Medulla oblongata (tissue), 1 donor: ENCODE measurements at regions not wholly inside any gene's neighbourhood (a gene's known extent, or its start where the extent isn't known, plus 50 kb on each side); places are given as distances from the start of the nearest gene placed in this dataset.
"Not testable (repeated sequence)": the region's sequence is repeated elsewhere in the genome, so short reads cannot be mapped to it uniquely, and the experiment has no call there.

Source experiments
- DNase-seq: peaks from one replicate; pipeline ENCODE4 v3.0.0-alpha.2; 2015; ENCODE audit errors: extremely low spot score

DNA sequence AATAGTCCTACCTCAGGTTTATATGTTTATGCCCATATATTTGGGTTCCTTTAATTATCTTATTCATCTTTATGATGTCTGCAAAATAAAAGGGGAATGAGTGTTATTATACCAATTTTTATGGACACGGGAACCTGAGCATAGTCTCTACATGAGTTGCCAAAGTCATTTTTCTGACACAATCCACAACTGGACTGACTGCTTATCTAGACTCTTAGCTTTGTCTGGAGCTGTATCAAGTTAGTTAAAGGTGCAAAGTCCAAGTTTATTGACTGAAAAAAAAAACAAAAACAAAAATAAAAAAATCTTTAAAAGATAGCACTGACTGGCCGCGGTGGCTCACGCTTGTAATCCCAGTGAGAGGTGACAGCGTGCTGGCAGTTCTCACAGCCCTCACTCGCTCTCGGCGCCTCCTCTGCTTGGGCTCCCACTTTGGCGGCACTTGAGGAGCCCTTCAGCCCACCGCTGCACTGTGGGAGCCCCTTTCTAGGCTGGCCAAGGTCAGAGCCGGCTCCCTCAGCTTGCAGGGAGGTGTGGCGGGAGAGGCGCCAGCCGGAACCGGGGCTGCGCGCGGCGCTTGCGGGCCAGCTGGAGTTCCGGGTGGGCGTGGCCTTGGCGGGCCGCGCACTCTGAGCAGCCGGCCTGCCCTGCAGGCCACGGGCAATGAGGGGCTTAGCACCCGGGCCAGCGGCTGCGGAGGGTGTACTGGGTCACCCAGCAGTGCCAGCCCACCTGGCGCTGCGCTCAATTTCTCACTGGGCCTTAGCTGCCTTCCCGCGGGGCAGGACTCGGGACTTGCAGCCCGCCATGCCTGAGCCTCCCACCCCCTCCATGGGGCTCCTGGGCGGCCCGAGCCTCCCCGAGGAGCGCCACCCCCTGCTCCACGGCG, 116.6 kb upstream of the MBNL1 start:
- DNase-seq, result not testable (repeated sequence)

DNA sequence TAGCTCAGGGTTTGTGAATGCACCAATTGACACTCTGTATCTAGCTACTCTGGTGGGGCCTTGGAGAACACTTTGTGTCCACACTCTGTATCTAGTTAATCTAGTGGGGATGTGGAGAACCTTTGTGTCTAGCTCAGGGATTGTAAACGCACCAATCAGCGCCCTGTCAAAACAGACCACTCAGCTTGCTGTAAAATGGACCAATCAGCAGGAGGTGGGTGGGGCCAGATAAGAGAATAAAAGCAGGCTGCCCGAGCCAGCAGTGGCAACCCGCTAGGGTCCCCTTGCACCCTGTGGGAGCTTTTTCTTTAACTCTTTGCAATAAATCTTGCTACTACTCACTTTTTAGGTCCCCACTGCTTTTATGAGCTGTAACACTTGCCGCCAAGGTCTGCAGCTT, 115.6 kb upstream of the MBNL1 start:
- DNase-seq, result not testable (repeated sequence)

DNA sequence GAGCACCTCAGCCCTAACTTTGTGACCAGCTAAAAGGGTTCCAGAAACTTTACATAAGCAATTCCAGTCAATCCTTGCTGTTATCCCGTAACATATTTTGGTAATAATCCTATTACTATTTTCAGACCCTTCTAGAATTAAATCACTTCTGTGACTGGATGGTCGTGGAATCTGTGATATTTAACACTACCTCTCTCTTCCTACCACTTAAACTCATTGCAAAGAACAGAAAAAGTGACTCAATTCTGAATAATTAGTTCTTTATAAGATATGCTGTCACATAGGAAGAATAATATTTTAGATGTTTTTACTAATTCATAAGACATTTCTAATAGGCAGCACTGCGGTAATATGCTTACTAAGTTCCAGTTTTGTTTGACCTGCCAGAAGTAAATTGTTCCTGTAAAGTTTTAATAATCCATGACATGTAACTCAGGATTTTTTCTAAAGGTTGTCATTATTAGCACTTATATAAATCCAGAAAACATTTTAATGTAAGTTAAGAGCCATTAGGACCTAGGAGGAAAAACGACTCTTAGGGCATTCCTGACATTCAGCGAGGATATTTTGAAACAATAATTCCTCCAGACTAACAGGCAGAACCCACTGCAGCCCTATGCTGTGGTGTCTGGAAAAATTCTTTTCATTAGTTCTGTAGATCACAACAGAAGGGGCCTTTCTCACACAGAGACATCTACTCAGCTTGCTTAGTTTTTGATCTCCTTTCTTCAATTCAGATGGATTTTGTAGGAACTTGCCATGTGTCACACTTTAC, 113.3 kb upstream of the MBNL1 start:
- no peak for DNase-seq

DNA sequence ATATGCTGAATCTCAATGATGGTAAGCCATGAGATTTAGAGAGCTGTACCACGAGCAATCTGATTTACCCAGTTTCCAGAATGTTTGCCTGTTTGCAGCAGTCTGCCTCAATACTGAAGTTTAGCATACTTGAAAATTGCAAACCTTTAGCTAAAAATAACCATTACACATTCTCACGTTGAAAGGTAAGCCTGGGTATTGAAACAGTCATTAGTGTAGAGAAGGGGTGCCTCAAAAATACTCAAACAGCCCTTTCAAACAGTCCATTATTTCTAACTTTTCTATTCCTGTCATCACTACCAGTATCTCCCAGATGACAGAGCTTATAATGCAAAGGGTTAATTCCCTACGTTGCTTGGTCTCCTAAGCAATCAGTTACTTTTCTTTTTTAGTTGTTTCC, 111.8 kb upstream of the MBNL1 start:
- DNase-seq, result no peak

DNA sequence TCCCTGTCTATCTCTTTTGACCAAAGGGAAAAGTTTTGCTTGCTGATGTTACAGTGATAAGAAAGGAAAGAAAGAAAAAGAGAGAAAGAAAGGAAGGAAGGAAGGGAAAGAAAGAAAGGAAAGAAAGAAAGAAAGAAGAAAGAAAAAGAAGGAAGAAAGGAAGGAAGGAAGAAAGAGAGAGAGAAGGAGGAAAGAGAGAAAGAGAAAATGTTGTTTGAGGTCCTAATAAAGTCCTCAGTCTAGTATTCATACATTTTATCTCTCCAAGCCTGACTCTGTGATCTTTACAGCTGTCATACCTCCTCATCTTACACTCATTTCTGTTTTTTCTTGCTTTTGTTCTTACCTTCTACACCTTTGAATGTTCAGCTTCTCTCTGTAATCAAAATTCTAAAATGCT, 111.4 kb upstream of the MBNL1 start:
- no peak for DNase-seq

DNA sequence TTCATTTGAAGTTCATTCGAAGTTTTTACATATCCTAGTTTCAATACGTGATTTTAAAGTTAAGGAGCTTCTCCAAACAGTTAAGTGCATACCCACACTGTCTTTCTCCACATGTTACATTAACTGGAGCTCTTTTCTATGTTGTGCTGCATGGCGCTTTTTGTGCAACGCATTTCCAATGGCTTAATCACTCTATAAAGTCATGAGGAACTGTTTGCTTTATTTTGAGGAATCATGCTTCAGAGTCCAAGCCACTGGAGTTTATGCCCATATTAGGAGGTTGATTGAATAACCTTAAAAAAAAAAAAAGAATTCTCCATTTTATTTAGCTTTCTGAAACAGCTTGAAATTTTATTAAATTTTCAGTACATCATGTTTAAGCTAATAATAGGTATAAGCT, 109.4 kb upstream of the MBNL1 start:
- DNase-seq, result no peak

DNA sequence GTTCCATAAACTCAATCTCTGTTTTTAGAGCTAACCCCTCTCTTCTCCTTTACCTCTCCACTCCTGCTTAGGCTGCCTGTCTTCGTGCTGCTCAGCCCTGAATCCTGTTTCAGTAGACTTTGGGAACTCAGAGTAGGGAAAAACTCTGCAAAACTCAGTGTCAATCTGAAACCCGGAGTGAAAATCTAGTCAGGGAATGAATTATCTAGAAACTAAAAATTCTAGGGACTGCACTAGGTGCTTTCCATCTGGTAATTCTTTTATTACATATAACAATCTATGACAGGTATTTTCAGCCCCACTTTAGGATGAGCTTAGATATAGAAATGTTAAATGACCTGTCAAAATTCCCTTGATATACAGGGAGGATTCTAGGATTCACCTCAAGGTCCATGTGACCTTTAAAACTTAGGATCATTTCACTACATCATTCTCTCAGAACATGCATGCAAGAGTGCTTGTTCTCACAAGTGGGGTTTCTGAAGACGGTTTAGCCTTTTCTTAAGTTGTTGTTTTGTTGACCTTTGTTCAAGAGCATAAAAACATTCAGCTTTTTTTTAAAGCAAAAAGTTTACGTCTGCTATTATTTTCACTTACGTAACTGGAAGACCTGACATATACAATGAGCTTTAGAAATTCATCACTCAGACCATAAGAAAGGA, 108.2 kb upstream of the MBNL1 start:
- DNase-seq, result no peak

DNA sequence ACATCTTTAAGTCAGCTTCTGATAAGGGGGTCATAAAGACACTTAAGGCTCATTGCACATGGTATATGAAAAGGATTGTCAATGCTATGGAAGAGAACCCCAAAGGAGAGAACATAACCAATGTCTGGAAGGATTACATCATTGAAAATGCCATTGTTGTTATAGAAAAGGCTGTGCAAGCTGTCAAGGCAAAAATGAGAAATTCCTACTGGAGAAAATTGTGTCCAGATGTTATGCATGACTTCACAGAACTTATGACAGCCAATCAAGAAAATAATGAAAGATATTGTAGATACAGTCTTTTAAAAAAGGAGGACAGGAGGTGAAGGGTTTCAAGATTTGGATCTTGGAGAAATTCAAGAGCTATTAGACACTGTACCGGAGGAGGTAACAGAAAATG, 96.3 kb upstream of the MBNL1 start:
- no peak for DNase-seq

DNA sequence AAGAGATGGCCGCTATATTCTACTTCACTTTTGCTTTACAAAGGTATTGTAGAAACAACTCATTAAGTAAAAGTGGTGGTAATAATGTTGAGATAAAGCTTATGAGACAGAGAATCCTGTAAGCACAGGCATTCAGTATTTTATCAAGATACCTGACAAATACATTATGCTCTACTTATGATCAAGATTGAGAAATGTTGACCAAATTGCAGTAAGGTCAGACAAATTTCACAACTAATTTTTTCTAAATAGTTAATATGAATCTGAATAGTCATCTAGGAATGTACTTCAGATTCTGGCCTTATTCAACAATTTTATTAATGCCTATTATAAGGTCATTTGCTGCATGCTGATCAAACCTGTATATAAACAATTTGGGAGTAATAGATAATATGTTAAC, 95.1 kb upstream of the MBNL1 start:
- no peak for DNase-seq

DNA sequence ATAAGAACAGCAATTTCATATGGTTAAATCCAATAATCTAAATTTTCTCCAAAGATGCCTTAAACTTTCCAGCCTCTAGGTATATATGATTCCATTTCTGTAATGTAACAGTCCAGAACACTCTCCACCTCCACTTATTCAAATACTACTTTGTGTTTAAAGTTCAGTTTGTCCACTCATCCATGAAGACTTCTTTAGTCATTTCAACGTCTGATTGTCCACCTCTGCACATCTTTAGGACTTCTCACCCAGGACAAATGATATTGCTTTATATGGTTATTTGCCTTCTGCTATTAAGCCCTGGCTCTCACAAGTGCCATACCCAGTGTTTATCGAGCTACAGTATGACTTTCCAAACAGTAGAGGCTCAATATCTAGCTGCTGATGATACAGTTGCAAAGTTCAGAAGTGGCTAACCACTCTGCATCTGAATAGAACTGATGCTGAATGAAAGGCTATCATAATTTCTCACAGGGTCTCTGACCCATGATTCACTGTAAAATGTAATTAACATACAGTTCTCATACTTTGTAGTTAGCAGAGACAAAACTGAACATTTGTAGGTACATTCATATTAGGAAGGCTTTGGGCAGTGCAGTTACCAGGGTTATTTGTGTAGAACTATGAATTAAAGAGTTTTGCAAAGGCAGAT, 93.7 kb upstream of the MBNL1 start:
- no peak for DNase-seq

DNA sequence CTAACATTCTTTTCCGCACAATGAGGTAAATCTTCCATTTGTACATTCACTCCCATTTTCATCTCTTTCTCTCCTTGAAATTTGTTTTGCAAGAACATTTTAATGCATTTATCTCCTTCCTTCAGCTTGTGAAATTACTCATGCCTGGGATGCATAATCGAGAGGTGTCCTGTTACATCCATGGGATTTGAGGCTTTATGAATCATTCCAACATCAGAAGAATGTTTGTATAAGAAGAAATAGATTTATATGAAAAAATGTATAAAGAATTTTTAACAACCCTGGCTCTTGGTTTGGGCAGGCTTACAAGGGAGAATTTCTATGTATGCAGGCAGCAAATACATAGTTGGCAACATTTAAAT, 93.2 kb upstream of the MBNL1 start:
- DNase-seq, result no peak

DNA sequence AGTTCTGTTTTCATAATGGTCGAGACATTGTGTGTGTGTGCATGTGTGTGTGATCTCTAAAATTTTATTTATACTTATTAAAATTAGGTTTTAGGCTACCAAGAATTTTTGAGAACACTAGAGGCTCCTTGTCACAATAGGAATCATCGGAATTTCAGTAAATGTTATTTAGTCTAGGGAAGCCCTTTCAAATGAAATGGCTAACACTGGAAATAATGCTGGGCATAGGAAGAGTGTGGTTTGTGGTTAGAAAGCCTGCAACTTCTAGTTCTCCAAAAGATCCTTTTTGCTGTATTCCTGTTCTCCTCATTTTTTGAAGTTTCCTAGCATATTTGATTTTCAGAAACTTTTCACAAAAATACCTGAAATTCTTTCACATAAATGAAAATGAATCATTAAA, 92.5 kb upstream of the MBNL1 start:
- no peak for DNase-seq

DNA sequence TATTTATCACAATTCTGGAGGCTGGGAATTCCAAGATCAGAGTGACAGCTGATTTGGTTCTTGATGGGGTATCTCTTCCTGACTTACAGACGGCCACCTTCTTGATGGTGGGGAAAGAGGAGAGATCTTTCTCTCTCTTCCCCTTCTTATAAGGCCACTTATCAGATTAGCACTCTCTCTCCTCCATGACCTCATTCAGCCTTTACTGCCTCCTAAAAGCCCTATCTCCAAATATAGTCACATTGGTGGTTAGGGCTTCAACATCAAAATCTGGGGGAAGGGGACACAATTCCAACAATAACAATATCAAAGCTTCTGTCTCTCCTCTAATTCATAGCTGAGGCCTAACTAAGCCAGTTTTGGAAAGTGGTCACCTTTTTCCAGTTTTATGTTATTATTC, 91.7 kb upstream of the MBNL1 start:
- DNase-seq, result no peak

DNA sequence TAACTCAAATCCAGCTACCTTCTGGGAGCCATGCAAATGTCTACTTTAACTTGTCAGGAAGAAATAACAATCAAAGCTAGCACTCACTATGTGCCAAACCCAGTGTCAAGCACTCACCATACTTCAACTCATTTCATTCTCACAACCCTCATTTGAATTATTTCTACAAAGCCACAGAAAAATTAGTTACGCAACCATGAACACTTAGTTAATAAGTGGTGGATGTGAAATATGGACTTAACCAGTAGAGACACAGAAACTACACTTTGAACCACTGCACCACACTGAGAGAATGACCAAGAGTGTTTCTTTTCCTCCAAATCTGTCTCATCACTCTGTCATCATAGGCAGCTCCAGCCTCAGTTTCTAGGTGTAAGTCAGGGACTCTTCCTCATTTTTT, 91.0 kb upstream of the MBNL1 start:
- no peak for DNase-seq

DNA sequence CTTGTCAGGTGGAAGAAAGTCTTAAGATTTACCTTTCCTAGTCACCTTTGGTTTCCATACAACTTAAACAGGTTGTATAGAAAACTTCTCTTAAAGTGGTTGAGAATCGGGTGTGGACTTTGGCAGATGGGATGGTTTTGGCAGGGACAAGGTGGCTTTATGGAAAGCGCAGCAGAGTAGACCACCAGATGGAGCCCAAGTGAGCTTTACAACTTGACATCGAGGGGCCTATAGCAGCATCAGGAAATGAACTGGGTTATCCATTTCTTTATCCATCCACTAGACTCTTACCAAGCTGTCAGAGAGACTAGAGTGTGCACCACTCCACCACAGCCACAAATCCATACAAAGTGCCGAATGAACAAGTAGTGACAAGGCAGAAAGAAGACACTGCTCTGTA, 85.3 kb upstream of the MBNL1 start:
- peak; percentile 76 for DNase-seq

DNA sequence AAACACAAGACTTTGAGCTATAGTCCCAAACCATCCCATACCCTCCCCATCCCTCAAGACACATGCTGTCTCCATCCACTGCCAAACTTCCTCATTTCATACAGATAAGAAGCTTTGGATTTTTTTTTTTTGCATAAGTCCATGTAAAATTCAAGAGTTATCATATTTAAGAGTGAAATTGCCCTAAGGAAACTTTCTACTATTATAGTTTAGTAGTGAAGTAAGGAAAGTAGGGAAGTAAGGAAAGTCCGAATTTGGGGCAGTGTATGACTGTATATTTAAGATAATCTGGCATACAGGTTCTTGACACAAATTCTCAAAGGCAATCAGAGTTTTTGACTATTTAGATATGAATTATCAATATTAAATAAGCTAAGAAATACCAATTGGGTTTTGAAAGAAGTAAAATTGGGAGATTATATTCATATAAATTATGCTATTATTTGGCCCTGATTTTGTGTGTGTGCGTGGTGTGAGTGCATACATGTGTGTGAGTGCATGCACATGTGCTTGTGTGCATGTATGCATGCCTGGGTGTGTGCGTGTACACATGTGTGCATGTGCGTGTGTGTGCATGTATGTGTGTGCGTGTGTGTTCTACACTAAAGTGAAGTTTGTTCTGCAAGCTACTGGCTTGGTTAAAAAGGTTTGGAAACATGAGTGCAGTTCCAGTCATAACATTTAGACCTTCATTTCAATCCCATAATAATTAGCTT, 83.6 kb upstream of the MBNL1 start:
- no peak for DNase-seq

DNA sequence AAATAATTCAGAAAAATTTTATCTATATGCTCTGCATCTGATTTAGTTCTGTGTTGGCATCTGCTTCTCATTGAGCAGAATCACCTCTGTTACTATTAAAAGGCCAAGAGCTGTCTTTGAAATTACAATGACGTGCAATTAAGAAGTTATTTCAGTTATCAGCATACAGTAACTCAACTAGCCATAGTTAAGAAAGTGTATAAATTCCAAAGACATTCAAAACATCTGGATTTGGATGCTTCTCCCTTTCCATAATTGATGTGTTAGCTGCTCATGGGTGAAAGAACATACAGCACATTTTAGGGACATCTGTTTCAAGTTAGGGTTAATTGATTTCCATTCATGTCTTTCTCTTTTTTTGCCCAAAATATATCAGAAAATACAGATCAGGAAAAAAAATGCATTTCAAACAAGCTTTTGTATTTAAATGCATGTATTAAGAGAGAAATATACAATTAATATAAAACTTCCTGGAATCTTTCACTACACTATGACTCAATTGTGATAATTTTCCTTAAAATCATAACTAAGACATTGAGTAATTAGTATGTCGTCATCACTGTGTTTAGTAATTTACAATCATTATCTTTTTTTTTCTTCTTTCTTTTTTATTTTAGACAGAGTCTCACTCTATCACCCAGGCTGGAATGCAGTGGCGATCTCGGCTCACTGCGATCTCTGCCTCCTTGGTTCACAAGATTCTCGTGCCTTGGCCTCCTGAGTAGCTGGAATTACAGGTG, 82.7 kb upstream of the MBNL1 start:
- no peak for DNase-seq

DNA sequence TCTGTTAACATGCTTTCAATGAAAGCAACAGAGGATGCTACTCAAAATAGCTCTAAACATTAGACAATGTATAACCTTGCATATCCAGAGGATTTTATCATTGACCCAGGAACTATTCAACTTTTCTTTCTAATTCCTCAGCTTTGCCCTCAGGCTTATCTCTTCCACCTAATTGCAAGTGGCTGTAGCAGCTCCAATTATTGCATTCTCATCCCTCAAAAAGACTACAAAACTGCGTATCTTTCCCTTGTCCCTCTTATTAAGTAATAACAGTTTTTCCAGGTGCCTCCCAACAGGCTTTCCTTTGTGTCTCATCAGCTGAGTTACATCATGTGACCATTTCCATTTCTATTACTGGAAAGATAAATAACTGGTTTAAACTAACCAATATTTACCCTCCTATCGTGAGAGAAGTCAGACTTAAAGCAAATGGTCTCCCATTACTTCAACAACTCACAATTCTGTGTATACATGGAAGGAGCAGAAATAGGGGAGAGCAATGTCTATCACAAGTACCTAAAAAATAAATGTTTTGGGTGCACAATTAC, 78.0 kb upstream of the MBNL1 start:
- no peak for DNase-seq

DNA sequence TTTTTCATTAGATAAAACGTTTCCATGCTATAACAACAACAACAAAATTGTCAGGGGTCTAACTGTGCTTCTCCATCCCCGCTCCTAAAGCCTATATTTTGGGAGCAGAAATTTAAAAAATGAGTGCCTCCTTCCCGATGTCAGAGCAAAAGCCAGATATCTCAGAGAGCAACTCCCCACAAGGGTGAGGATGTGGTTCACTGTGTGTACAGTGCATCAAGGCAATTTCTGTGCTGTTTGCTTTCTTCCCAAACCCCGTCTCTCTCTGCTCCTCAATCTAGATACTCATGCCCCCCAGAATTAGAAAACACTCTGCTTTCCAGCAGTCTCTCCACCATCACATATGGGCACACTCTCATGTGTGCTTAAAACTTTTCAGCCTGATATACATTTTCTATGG, 76.7 kb upstream of the MBNL1 start:
- no peak for DNase-seq

DNA sequence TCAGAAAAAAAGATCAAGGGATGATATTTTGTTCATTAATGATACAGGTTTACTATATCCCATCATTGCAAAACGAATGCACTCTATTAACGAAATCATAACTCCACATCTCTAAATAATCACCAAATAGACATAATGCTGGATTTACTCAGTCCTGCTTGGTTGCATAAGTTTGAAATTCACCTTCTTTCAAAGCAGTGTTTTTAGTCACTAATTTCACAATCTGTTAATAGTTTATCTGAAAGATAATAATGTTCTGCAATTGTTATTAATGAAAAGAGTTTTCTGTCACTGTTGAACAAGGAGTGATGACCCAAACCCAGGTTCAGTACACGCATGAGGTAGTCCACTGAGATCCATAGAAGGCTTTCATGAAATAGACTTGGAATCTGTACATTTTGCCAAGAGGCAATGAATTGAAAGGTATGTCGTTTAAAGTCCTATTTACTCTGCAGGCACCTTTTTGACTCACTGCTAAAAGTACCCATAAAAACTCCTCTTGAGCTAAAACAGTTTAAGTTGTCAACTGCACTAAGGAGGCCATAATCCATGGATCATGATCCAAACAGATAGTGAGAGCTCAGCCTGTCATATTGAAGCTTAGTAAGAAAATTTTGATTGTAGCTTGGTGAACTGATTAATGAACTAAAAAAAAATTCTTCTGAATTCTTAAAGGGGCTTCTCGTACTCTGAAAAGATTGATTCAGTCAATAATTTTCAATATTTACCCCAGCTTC, 75.6 kb upstream of the MBNL1 start:
- peak; percentile 11 for DNase-seq
